Keratinocyte (primary cell): ENCODE measurements at regions not wholly inside any gene's neighbourhood (a gene's known extent, or its start where the extent isn't known, plus 50 kb on each side); places are given as distances from the start of the nearest gene placed in this dataset.

ENCODE experiments used
- DNase-seq: peaks from one replicate; pipeline ENCODE4 v3.0.0-alpha.2; 2011; ENCODE audit warnings: low read depth, missing footprints, low spot score
- FAIRE-seq: peaks from 2 replicates; lab custom pipeline; 2011; peaks lifted over from hg19 to GRCh38; lab: Jason Lieb, UNC
- H2AFZ ChIP-seq: 2 replicates; pipeline ENCODE4 v1.6.0; 2012; ENCODE audit warnings: low read length, control low read depth, inconsistent platforms; ENCODE audit not compliant: control insufficient read depth
- H3K27ac ChIP-seq: 2 replicates; pipeline ENCODE4 v1.5.1; 2011; ENCODE audit warnings: low read length; ENCODE audit not compliant: control insufficient read depth, insufficient read depth
- H3K27me3 ChIP-seq: 3 replicates; pipeline ENCODE4 v1.6.0; 2011; ENCODE audit warnings: low read length; ENCODE audit not compliant: control insufficient read depth, insufficient read depth; ENCODE audit errors: extremely low read depth
- H3K36me3 ChIP-seq, 2 experiments: 2 replicates in 1 of 2; 3 replicates in 1 of 2; pipeline ENCODE4 v1.5.1; 2011; ENCODE audit warnings: low read length in 2 of 2, mild to moderate bottlenecking in 1 of 2; ENCODE audit not compliant: control insufficient read depth in 2 of 2, insufficient read depth in 2 of 2; ENCODE audit errors: extremely low read depth in 1 of 2
- H3K4me1 ChIP-seq: 3 replicates; pipeline ENCODE4 v1.5.1; 2011; ENCODE audit warnings: low read length; ENCODE audit not compliant: control insufficient read depth, insufficient read depth; ENCODE audit errors: extremely low read depth
- H3K4me2 ChIP-seq: 3 replicates; pipeline ENCODE4 v1.6.0; 2011; ENCODE audit warnings: low read depth, low read length; ENCODE audit not compliant: control insufficient read depth, insufficient read depth; ENCODE audit errors: extremely low read depth
- H3K4me3 ChIP-seq, 3 experiments: fragments of 200-600 bp in 1 of 3; sonication (generic) in 1 of 3; 2 replicates in 2 of 3; 3 replicates in 1 of 3; pipeline ENCODE4 v1.5.1; 2011 to 2016; ENCODE audit warnings: low read length in 3 of 3, mild to moderate bottlenecking in 3 of 3, control low read depth in 2 of 3, inconsistent platforms in 1 of 3, low read depth in 1 of 3, mixed read lengths in 1 of 3, mixed run types in 1 of 3, moderate library complexity in 1 of 3; ENCODE audit not compliant: control insufficient read depth in 2 of 3, insufficient read depth in 2 of 3; ENCODE audit errors: extremely low read depth in 1 of 3
- H3K79me2 ChIP-seq: 2 replicates; pipeline ENCODE4 v1.6.0; 2012; ENCODE audit warnings: low read length; ENCODE audit not compliant: control insufficient read depth, insufficient read depth
- H3K9ac ChIP-seq: 3 replicates; pipeline ENCODE4 v1.6.0; 2011; ENCODE audit warnings: low read length; ENCODE audit not compliant: control insufficient read depth, insufficient read depth; ENCODE audit errors: extremely low read depth
- H3K9me1 ChIP-seq: 3 replicates; pipeline ENCODE4 v1.6.0; 2011; ENCODE audit warnings: low read length; ENCODE audit not compliant: control insufficient read depth, insufficient read depth; ENCODE audit errors: extremely low read depth
- H3K9me3 ChIP-seq: 2 replicates; pipeline ENCODE4 v1.5.1; 2012; ENCODE audit warnings: low read depth, low read length; ENCODE audit not compliant: control insufficient read depth
- H4K20me1 ChIP-seq: 3 replicates; pipeline ENCODE4 v1.6.0; 2011; ENCODE audit warnings: low read length; ENCODE audit not compliant: control insufficient read depth, insufficient read depth; ENCODE audit errors: extremely low read depth
- CTCF ChIP-seq, 3 experiments: IDR thresholded peaks in 1 of 3; conservative IDR thresholded peaks in 1 of 3; optimal IDR thresholded peaks in 1 of 3; 2 replicates in 2 of 3; 3 replicates in 1 of 3; pipeline versions ENCODE3 to v1.5.1; 2011; ENCODE audit warnings: low read length in 3 of 3, mild to moderate bottlenecking in 3 of 3, moderate library complexity in 2 of 3, control low read depth in 1 of 3, inconsistent platforms in 1 of 3; ENCODE audit not compliant: insufficient read depth in 2 of 3; ENCODE audit errors: extremely low read depth in 1 of 3
- EZH2 ChIP-seq: IDR thresholded peaks from one replicate; pipeline ENCODE4 v1.6.1; 2012; ENCODE audit warnings: inconsistent platforms, mild to moderate bottlenecking, low read length, moderate library complexity
- dilution Hi-C: fragments of 300-500 bp; cut with MboI; formaldehyde crosslinking; loops from one replicate; pipeline ENCODE4 v1.7.0; 2020; ENCODE audit warnings: low sequenced_read_pairs; ENCODE audit not compliant: extremely low pct_ligation_motif_present

- Histone ChIP-seq H3K9me1 (no peaks in the 10 kb centered on the region), H2AFZ (no peak overlapping the region), H3K4me1 (no peaks in the 10 kb centered on the region), H3K9ac (no peak overlapping the region), H3K27ac (no peak overlapping the region), H3K36me3 (no peaks in the 10 kb centered on the region), H3K9me3 (no peaks in the 10 kb centered on the region), H3K79me2 (no peaks in the 10 kb centered on the region), H3K4me3 (no peak overlapping the region), H3K27me3 (no peaks in the 10 kb centered on the region), H4K20me1 (no peaks in the 10 kb centered on the region), H3K4me2 (no peak overlapping the region)
- dilution Hi-C loops, result no loop called here
- no peak for TF ChIP-seq CTCF (optimal IDR thresholded peaks at IDR 0.05 in 1 of 3, IDR thresholded peaks at IDR 0.05 in 1 of 3, conservative IDR thresholded peaks at IDR 0.05 in 1 of 3; ENCODE audit: extremely low read depth in 1 of 3, insufficient read depth in 2 of 3, low read length in 3 of 3)
- no peak for TF ChIP-seq EZH2
- FAIRE-seq (no peak), DNase-seq (no peak)
These were observed 287.5 kb upstream of the CRIM1 start for GRCh38 chr2:36068086-36068485.

DNA sequence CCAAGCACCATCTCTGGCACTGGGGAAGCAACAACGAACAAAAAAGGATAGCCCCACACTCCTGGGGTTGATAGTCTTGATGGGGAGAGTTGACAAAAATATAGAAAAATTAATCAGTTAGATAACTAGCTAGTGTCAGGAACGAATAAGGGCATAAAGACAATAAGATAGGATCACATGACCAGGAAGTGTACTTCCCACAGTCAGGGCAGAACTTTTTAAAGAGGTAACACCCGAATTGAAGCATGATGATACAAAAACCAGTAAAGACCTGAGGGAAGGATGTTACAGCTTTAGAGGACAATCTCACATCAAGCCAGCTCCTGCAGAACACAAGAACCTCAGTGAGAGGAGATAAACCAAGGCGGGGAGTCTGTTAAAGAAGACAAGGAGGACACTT lies 295.4 kb upstream of the CRIM1 start:
- Histone ChIP-seq H3K27me3 (no peaks in the 10 kb centered on the region), H3K4me2 (no peak overlapping the region), H3K27ac (no peak overlapping the region), H3K4me1 (no peaks in the 10 kb centered on the region), H3K36me3 (no peaks in the 10 kb centered on the region), H3K79me2 (no peaks in the 10 kb centered on the region), H3K4me3 (no peak overlapping the region), H3K9me3 (no peaks in the 10 kb centered on the region), H4K20me1 (no peaks in the 10 kb centered on the region), H3K9ac (no peak overlapping the region), H2AFZ (no peak overlapping the region), H3K9me1 (no peaks in the 10 kb centered on the region)
- FAIRE-seq (no peak), DNase-seq (no peak)
- dilution Hi-C loops, result no loop called here
- TF ChIP-seq EZH2 (no peak), CTCF (optimal IDR thresholded peaks at IDR 0.05 in 1 of 3, IDR thresholded peaks at IDR 0.05 in 1 of 3, conservative IDR thresholded peaks at IDR 0.05 in 1 of 3; ENCODE audit: extremely low read depth in 1 of 3, insufficient read depth in 2 of 3, low read length in 3 of 3) (no peak)
